Gastrocnemius medialis (tissue), 4 donors: ENCODE measurements at regions not wholly inside any gene's neighbourhood (a gene's known extent, or its start where the extent isn't known, plus 50 kb on each side); places are given as distances from the start of the nearest gene placed in this dataset.
"Not testable (repeated sequence)": the region's sequence is repeated elsewhere in the genome, so short reads cannot be mapped to it uniquely, and the experiment has no call there.

Source experiments
- ATAC-seq, 2 donors: fragments of 150-250 bp; one replicate each; pipeline ENCODE4 v1.9.1; 2016
- DNase-seq, 2 donors: peaks; one replicate each; pipeline ENCODE4 v3.0.0-alpha.2; 2019
- H3K27ac ChIP-seq, 4 donors: fragments of 200-600 bp; sonication (generic); 1 replicate in 1 of 4; 2 replicates in 3 of 4; pipeline ENCODE4 v1.5.1; 2016 to 2018; ENCODE audit warnings: mild to moderate bottlenecking in 2 of 4, moderate library complexity in 1 of 4
- H3K27me3 ChIP-seq, 3 donors: fragments of 200-600 bp; sonication (generic) in 2 of 3; 1 replicate in 1 of 3; 2 replicates in 2 of 3; pipeline versions ENCODE4 v1.5.1 to v1.6.0; 2016 to 2019; ENCODE audit warnings: mild to moderate bottlenecking in 1 of 3, moderate library complexity in 1 of 3
- H3K36me3 ChIP-seq, 2 donors: fragments of 200-600 bp; sonication (generic) in 1 of 2; one replicate each; pipeline ENCODE4 v1.5.1; 2017 to 2018
- H3K4me1 ChIP-seq, 2 donors: fragments of 200-600 bp; sonication (generic) in 1 of 2; one replicate each; pipeline ENCODE4 v1.5.1; 2016 to 2017; ENCODE audit warnings: mild to moderate bottlenecking in 2 of 2
- H3K4me3 ChIP-seq, 4 donors: fragments of 200-600 bp; sonication (generic) in 3 of 4; 1 replicate in 1 of 4; 2 replicates in 3 of 4; pipeline ENCODE4 v1.5.1; 2016 to 2019; ENCODE audit warnings: mild to moderate bottlenecking in 2 of 4
- H3K9me3 ChIP-seq, 3 donors: fragments of 200-600 bp; sonication (generic) in 2 of 3; 1 replicate in 1 of 3; 2 replicates in 2 of 3; pipeline ENCODE4 v1.5.1; 2016 to 2019
- POLR2A ChIP-seq, 2 donors: fragments of 450-650 bp; IDR thresholded peaks; one replicate each; pipeline ENCODE4 v1.6.1; 2017; ENCODE audit warnings: antibody characterized with exemption in 2 of 2, mild to moderate bottlenecking in 2 of 2, moderate library complexity in 2 of 2
- in situ Hi-C, 4 donors: fragments of 200-750 bp; cut with MboI; loops; one replicate each; pipeline versions ENCODE4 v1.15.0 to v1.8.0; 2017; ENCODE audit warnings: low sequenced_read_pairs in 4 of 4
- intact Hi-C: fragments of 100-400 bp; cut with DNase I; formaldehyde crosslinking; loops from one replicate; pipeline ENCODE4 v1.15.1; 2023; ENCODE audit warnings: low total_unique reads
- TF ChIP-seq, protein P1 (sequence below), 5 experiments: fragments of 450-650 bp in 3 of 5; fragments of 200-600 bp in 2 of 5; sonication (generic) in 2 of 5; IDR thresholded peaks in 4 of 5; conservative IDR thresholded peaks in 1 of 5; 1 replicate in 4 of 5; 2 replicates in 1 of 5; pipeline ENCODE4 v1.5.1; 2016 to 2019; ENCODE audit warnings: antibody characterized with exemption in 5 of 5, mild to moderate bottlenecking in 3 of 5, moderate library complexity in 3 of 5

DNA sequence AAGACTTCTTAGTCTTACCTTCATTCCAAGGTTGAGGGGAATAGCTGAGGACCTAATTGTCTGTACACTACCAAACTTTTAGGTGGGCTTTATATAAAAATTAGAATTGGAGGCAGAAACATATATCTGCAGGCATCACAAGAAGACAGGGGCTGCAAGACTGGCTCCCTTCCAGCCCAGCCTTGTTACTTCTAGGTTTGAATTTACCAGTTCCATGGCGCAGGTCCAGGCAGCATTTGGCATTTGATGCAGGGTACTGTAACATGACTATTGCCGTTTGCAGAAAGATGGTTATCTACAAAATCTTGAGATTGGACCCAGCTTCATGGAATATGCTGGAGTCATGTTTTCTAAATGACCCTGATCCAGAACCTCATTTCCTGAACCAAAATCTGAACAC, 105.4 kb upstream of the RHOBTB1 start:
- intact Hi-C loops (no loop called here), in situ Hi-C loops (no loop called here)
- Histone ChIP-seq H3K36me3 (no peaks in the 10 kb centered on the region), H3K9me3 (no peaks in the 10 kb centered on the region), H3K27ac (no peak overlapping the region), H3K4me3 (no peak overlapping the region), H3K27me3 (no peaks in the 10 kb centered on the region), H3K4me1 (no peaks in the 10 kb centered on the region)
- TF ChIP-seq, protein P1, sequence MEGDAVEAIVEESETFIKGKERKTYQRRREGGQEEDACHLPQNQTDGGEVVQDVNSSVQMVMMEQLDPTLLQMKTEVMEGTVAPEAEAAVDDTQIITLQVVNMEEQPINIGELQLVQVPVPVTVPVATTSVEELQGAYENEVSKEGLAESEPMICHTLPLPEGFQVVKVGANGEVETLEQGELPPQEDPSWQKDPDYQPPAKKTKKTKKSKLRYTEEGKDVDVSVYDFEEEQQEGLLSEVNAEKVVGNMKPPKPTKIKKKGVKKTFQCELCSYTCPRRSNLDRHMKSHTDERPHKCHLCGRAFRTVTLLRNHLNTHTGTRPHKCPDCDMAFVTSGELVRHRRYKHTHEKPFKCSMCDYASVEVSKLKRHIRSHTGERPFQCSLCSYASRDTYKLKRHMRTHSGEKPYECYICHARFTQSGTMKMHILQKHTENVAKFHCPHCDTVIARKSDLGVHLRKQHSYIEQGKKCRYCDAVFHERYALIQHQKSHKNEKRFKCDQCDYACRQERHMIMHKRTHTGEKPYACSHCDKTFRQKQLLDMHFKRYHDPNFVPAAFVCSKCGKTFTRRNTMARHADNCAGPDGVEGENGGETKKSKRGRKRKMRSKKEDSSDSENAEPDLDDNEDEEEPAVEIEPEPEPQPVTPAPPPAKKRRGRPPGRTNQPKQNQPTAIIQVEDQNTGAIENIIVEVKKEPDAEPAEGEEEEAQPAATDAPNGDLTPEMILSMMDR (IDR thresholded peaks at IDR 0.05 in 4 of 5, conservative IDR thresholded peaks at IDR 0.05 in 1 of 5): no peak
- TF ChIP-seq POLR2A (IDR thresholded peaks at IDR 0.05): no peak
- DNase-seq (no peak), ATAC-seq (no peak)

GRCh38 chr10:61047788-61048560, 104.0 kb upstream of the RHOBTB1 start:
- Histone ChIP-seq H3K27ac (no peak overlapping the region), H3K4me3 (no peak overlapping the region), H3K9me3 (no peaks in the 10 kb centered on the region), H3K27me3 (no peaks in the 10 kb centered on the region), H3K4me1 (no peaks in the 10 kb centered on the region), H3K36me3 (no peaks in the 10 kb centered on the region)
- intact Hi-C loops (no loop called here), in situ Hi-C loops (no loop called here)
- TF ChIP-seq, protein P1 (IDR thresholded peaks at IDR 0.05 in 4 of 5, conservative IDR thresholded peaks at IDR 0.05 in 1 of 5): no peak
- TF ChIP-seq POLR2A (IDR thresholded peaks at IDR 0.05): no peak
- DNase-seq (no peak), ATAC-seq (no peak)

DNA sequence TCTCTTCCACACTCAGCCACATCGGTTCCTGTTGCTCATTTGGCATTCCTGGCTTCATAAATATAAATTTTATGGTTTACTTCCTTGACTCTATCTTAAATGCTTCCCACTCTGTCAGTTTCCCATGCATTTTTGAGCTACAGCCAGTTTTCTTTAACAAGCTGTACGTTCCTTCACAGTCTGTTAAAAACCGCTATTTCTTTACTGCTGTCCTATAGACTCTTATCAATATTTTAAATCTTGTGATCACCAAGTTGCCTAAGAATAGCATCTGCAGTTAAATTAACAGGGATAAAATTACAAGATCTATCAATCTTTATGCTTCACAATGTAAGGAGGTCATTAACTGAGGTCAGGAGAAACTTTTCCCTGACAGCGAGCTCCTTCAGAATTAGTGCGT, 103.1 kb upstream of the RHOBTB1 start:
- Histone ChIP-seq H3K36me3 (no peaks in the 10 kb centered on the region), H3K4me1 (no peaks in the 10 kb centered on the region), H3K4me3 (no peak overlapping the region), H3K27ac (no peak overlapping the region), H3K27me3 (no peaks in the 10 kb centered on the region), H3K9me3 (no peaks in the 10 kb centered on the region)
- in situ Hi-C loops (no loop called here), intact Hi-C loops (no loop called here)
- DNase-seq: no peak
- TF ChIP-seq, protein P1 (IDR thresholded peaks at IDR 0.05 in 4 of 5, conservative IDR thresholded peaks at IDR 0.05 in 1 of 5): no peak
- TF ChIP-seq POLR2A (IDR thresholded peaks at IDR 0.05): no peak
- no peak for ATAC-seq

DNA sequence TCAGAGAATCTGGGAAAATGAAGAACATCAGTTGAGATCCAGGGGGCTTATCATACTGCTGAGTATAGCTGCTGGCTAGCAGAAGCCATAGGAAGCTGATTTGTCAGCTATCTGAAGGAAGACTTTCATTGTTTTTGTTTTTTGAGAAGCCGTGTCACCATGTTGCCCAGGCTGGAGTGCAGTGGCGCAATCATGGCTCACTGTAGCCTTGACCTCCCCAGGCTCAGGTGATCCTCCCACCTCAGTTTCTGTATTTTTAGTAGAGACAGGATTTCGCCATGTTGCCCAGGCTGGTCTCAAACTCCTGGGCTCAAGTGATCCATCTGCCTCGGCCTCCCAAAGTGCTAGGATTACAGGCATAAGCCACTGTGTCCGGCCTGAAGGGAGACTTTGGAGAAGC, 101.5 kb upstream of the RHOBTB1 start:
- H3K27ac ChIP-seq, in situ Hi-C loops, ATAC-seq, H3K4me3 ChIP-seq, H3K4me1 ChIP-seq, H3K36me3 ChIP-seq, H3K9me3 ChIP-seq, intact Hi-C loops, DNase-seq, H3K27me3 ChIP-seq: not testable (repeated sequence)

DNA sequence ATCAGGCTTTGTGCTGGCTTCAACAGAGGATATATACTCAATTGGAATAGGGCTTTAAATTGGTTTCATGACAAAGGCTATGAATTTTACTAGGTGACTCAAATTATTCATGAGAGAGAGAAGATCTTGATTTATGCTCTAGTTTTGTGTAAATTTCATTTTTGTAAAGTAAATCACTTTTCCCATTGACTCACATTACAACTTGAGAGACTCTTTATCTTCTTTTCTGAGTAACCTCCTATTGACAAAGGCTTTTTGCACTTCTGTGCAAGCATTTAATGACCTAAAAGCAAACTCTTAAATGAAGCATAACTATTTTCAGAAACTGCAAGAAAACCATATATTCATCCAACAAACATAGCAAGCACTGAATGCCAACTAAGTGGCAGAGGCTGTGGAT, 98.5 kb upstream of the RHOBTB1 start:
- H3K4me1 ChIP-seq: no peaks in the 10 kb centered on the region
- ATAC-seq: no peak
- no peaks in the 10 kb centered on the region for H3K9me3 ChIP-seq
- in situ Hi-C loops: no loop called here
- intact Hi-C loops: no loop called here
- no peak for DNase-seq
- no peaks in the 10 kb centered on the region for H3K27me3 ChIP-seq
- H3K27ac ChIP-seq: no peak overlapping the region
- no peaks in the 10 kb centered on the region for H3K36me3 ChIP-seq
- H3K4me3 ChIP-seq: no peak overlapping the region
- TF ChIP-seq POLR2A (IDR thresholded peaks at IDR 0.05): no peak
- TF ChIP-seq, protein P1 (IDR thresholded peaks at IDR 0.05 in 4 of 5, conservative IDR thresholded peaks at IDR 0.05 in 1 of 5): no peak
